Activated naive CD4-positive, alpha-beta T cell treated with anti-CD3 and anti-CD28 coated beads, Interleukin-2, amount 50 U/mL, for 72 hours (primary cell): ENCODE measurements at regions not wholly inside any gene's neighbourhood (a gene's known extent, or its start where the extent isn't known, plus 50 kb on each side); places are given as distances from the start of the nearest gene placed in this dataset.

Source experiments
- ATAC-seq, 2 donors: fragments of 150-1000 bp; cut with Tn5 transposase; 2 replicates each; pipeline ENCODE4 v1.10.0; 2021; ENCODE audit warnings: mild to moderate bottlenecking in 2 of 2, moderate library complexity in 2 of 2
- DNase-seq, 2 donors: peaks; one replicate each; pipeline ENCODE4 v3.0.0; 2021 to 2022; ENCODE audit warnings: low spot score in 2 of 2
- H3K27ac Mint-ChIP-seq, 2 donors: one replicate each; pipeline ENCODE4 v1.8.0; 2022; ENCODE audit warnings: mild to moderate bottlenecking in 2 of 2, mixed read lengths in 2 of 2
- H3K36me3 Mint-ChIP-seq, 2 donors: one replicate each; pipeline ENCODE4 v1.8.0; 2022; ENCODE audit warnings: mixed read lengths in 2 of 2
- H3K9me3 Mint-ChIP-seq, 2 donors: one replicate each; pipeline ENCODE4 v1.8.0; 2022; ENCODE audit warnings: mixed read lengths in 2 of 2

DNA sequence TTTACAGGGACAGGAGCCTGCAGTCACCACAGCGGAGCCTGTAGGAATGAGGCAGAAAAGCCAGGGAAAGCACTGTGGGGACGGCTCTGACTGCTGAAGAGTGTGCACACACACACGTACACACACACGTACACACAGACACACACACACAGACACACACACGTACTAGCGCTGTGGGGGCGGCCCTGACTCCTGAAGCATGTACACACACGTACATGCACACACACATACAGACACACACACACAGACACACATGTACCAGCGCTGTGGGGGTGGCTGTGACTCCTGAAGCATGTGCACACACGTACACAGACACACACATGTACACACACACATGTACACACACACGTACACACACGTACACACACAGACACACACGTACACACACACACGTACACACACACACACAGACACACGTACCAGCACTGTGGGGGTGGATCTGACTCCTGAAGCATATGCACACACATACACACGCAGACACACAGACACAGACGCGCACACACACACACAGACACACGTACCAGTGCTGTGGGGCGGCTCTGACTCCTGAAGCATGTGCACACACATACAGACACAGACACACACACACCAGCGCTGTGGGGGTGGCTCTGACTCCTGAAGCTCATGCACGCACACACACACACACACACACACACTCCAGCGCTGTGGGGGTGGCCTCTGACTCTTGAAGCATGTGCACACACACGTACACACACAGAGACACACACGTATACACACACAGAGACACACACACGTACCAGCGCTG is 127.3 kb downstream of the DLL1 start:
- no peak for ATAC-seq

DNA sequence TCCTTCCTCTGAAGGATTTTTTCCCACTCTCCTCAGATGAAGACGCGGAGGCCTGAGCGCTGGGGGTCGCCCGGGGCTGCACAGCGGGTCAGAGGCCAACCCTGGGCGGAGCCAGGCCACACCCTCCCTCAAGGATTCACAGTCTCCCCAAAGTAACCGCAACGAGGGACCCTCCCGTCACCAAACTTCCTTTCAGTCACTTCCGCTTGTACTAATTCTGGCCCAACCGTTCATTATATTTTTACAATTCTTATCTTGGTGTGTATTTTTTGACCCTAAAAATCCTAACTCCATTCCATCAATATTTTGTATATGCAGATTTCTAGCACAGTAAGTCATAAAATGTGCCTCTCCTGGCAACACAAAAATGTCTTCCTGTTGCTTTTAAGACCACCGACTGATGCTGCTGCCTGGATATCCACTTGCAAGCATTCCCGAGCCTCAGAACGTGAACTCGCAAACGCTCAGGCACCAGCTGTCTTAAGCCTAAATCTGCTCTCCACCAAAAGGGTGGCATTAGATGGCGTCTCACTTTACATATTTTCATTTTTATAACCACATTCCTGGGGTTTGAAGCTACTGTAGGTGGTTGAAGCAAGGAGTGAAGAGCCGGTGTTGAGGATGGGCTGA is 128.0 kb downstream of the DLL1 start:
- H3K27ac Mint-ChIP-seq = no peak overlapping the region
- no peak for ATAC-seq
- DNase-seq = no peak

More for the DNA sequence above, 127.3 kb downstream of the DLL1 start:
- Mint-ChIP-seq H3K36me3 (peaks cover 0 to 5% of the 10 kb centered on the region in 2 donors), H3K27ac (peak overlapping the region in 1 of 2 donors; percentile 48), H3K9me3 (peaks cover 0 to 4% of the 10 kb centered on the region in 2 donors)
- no peak for DNase-seq

DNA sequence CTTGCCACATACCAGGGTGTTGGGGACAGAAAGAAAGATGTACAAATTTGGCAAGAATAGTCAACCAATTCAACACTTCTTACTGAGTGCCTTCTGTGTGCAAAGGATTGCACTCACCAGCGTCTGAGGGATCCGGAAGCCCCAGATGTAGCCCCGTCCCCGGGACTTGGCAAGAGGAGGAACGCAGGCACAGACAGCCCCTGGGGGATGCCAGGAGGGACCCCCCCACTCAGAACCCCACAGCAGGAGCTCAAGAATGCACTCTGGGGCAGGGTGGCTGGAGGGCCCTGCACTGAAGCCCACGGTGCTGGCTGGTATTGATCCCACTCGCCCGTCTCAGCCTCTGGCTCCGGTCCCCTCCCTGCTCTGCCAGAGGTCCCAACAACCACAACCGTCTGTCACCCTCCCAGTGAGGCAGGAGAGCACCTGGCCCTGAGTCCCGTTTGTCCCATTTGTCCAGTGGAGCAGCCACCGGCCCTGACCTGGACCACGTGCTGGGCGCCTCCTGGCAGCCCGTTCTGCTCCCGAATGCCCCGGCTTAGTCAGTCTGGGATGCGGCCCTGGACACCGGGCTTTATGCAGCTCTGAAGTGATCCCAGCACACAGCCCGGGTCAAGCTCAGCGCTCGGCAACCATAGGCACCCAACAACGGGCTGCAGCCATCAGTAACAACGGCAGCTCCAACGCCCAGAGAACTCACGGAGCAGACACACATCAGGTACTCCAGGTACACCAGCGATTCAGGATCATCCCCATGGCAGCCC is 128.7 kb downstream of the DLL1 start:
- DNase-seq (no peak), ATAC-seq (no peak)
- Mint-ChIP-seq H3K27ac (no peak overlapping the region), H3K36me3 (no peaks in the 10 kb centered on the region), H3K9me3 (no peaks in the 10 kb centered on the region)

More for the DNA sequence above, 128.0 kb downstream of the DLL1 start:
- no peaks in the 10 kb centered on the region for H3K9me3 Mint-ChIP-seq
- H3K36me3 Mint-ChIP-seq = no peaks in the 10 kb centered on the region

DNA sequence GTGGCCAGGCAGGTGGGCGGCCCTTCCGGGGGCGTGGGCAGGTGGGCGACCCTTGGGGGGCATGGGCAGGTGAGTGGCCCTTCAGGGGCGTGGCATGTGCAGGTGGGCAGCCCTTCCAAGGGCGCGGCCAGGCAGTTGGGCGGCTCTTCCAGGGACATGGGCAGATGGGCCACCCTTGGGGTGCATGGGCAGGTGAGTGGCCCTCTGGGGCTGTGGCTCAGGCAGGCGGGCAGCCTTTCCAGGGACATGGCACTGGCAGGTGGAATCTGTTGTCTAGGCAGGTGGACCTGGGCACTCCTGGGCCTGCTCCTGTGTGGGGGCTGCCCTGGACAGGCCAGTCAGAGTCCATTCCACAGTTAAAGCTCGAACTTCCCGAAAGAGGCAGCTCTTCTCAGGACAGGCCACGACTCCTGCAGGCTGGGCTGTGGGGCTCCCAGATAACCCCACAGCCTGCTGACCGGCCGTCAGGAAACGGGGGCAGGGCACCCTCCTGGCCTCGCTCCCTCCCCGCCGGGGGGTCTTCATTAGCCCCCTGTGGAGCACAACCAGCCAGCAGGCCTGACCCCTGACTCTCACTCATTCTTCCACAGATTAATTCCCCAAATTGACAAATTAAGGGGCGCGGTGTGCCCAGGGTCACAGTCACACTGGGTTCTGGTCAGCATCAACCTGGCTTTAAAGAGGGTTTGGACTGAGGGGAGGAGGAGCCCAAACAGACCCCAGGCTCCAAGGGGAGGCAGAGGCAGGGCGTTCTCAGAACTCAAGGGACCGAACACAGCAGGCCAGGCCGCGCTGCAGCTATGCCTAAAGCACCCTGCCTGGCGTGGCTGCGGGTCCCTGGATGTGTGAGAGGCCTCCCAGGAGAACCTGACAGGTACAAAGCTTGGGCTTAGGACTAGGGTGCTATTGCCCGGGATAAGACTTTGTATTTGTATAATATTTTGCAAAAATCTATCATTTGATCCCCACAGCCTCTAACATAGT is 130.0 kb downstream of the DLL1 start:
- ATAC-seq (peak in 1 of 2 donors; percentile 61), DNase-seq (no peak)
- H3K9me3 Mint-ChIP-seq = no peaks in the 10 kb centered on the region
- H3K27ac Mint-ChIP-seq = no peak overlapping the region
- H3K36me3 Mint-ChIP-seq = no peaks in the 10 kb centered on the region

DNA sequence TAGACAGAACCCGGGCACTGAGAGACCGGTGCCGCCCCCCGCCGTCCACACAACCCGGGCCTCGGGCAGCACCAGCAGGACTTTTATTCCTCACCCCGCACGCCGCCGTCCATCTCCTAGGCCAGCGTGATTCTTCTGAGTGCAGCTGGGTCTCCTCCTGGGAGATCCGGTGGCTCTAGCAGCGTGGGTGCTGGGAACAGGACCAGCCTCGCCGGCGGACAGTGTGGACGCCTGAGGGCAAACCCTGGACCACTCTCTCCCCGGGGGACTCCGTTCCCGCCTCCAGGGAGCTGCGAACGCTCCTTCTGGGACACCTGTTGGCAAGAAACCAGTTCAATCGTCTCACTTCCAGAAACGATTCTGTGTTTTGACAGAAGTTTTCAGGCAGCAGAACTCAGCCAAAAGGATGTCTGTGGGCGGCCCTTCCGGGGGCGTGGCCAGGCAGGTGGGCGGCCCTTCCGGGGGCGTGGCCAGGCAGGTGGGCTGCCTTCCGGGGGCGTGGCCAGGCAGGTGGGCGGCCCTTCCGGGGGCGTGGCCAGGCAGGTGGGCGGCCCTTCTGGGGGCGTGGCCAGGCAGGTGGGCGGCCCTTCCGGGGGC is 130.7 kb downstream of the DLL1 start:
- no peak overlapping the region for H3K27ac Mint-ChIP-seq
- peak in 1 of 2 donors; percentile 25 for ATAC-seq
- no peaks in the 10 kb centered on the region for H3K36me3 Mint-ChIP-seq
- DNase-seq = peak in 1 of 2 donors; percentile 53
- no peaks in the 10 kb centered on the region for H3K9me3 Mint-ChIP-seq

DNA sequence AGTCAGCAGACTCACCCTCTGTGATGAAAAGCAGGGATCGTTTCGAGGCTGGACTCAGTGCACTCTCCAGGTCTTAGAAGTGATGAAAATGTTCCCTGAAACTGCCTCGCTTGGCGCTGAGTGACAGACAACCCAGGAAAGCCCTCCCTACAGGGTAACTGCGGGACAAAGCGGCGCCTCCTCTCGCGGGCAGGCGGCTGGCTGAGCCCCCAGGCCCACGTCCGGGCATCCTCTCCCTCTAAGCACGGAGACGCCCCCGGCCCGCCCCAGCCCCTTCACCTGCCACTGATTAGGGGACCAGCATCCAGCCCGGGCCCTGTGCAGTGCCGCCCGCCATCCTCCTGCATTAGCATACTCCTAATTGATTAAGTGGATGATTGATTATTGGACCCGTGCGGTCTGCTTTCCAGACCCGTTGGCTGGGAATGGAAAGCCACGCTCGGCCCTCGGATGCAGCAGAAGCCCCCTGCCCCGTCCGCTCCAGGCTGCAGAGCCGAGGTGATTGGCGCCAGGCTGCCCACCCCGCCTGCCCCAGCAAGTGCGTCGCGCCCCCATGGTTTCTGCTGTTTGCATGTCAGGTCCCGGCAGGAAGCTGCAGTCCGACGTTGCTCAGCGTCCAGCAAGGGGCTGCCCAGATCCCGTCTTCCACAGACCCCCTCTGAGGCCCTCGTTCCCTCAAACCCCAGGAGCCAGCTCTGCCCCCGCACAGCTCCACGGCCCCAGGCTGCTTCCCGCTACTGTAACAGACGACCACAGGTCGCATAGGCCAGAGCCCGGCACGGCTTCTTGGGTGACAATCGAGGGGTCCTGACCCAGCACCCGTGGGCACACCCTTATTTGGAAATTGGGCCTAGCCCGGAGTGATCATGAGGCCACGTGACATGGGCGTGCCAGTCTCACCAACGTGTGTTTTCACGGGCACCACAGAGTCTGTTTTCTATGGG is 131.6 kb downstream of the DLL1 start:
- no peaks in the 10 kb centered on the region for H3K9me3 Mint-ChIP-seq
- H3K36me3 Mint-ChIP-seq = no peaks in the 10 kb centered on the region
- DNase-seq (no peak), ATAC-seq (no peak)
- H3K27ac Mint-ChIP-seq = no peak overlapping the region

DNA sequence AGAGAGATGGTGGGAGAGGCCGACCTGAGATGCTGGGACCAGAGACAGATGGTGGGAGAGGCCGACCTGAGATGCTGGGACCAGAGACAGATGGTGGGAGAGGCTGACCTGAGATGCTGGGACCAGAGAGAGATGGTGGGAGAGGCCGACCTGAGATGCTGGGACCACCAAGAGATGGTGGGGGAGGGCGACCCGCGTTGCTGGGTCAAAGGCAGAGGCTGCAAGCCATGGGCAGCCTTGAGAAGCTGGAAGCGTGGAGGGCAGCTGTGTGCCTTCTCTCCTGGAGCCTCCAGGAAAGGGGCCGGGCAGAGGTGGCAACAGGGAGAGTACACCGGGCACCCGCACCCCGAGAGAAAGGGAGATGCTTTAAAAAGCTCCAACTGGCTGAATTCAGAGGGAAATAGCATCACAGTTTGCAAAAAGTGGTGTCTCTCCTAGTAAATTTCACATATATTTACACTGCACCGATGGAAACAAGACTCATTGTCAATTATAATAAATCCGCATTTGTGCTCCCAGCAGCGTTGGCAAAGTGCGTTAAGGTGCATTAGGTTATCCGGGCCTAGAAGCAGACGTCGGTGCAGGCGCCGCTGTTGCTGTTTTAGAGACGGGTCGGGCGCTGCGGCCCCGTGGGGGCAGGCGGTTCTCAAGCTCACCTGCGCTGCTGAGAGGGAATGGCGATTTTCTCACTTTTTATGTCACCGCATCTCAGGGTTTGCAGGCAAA is 132.4 kb downstream of the DLL1 start:
- no peak overlapping the region for H3K27ac Mint-ChIP-seq
- ATAC-seq (no peak), DNase-seq (no peak)
- H3K9me3 Mint-ChIP-seq = no peaks in the 10 kb centered on the region
- H3K36me3 Mint-ChIP-seq = no peaks in the 10 kb centered on the region

DNA sequence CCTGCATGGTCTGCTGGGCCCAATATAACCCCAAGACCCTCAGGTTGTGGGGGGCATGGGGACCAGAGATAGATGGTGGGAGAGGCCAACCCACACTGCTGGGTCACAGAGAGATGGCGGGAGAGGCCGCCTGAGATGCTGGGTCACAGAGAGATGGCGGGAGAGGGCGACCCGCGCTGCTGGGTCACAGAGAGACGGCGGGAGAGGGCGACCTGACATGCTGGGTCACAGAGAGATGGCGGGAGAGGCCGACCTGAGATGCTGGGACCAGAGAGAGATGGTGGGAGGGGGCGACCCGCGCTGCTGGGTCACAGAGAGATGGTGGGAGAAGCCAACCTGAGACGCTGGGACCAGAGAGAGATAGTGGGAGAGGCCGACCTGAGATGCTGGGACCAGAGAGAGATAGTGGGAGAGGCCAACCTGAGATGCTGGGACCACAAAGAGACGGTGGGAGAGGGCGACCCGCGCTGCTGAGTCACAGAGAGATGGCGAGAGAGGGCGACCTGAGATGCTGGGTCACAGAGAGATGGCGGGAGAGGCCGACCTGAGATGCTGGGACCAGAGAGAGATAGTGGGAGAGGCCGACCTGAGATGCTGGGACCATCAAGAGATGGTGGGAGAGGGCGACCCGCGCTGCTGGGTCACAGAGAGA is 133.2 kb downstream of the DLL1 start:
- H3K36me3 Mint-ChIP-seq = no peaks in the 10 kb centered on the region
- ATAC-seq (no peak), DNase-seq (no peak)
- peak overlapping the region in 1 of 2 donors; percentile 14 for H3K27ac Mint-ChIP-seq
- H3K9me3 Mint-ChIP-seq = no peaks in the 10 kb centered on the region

DNA sequence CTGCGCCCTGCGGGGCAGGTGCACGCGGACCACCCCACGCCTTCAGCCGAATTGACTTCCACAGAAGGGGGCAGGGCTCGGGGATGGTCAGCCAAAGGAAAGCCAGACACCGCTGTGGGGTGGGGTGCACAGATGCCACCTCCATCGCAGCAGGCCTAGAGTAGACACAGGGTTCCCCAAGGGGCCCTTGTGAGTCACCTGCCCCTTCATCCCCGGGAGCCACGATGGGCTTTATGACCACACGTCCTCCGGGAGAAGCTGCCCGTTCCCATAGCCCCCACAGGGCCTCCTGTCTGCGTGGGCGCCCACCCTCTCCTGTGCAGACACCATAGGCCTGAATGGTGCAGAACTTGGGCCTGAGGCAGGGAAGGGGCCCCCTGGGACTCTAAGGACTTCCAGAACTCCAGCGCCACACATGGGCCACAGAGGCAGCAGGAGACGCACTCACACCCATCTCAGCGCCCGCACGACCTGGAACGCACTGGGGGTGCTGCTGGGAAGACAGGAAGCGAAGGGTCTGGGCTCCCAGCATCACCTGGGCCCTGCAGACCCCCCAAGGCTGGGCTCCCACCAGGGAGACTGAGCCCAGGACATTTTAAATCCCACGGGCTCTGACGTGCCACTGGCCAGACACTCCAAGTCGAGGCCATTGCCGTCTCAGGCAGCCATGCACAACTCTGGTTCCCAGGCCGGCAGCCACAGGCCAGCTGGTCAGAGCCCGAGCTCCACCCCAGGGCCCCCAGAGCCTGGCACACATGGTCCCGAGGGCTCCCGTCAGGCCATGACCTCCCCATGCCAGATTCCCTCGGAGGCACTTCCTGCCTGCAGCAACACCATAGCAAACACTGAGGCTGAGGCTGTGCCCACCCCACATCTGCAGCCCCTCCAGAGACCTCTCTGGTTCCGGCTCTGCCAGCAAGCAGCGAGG is 134.2 kb downstream of the DLL1 start:
- no peaks in the 10 kb centered on the region for H3K36me3 Mint-ChIP-seq
- ATAC-seq = no peak
- H3K9me3 Mint-ChIP-seq = no peaks in the 10 kb centered on the region
- no peak overlapping the region for H3K27ac Mint-ChIP-seq
- DNase-seq = no peak

DNA sequence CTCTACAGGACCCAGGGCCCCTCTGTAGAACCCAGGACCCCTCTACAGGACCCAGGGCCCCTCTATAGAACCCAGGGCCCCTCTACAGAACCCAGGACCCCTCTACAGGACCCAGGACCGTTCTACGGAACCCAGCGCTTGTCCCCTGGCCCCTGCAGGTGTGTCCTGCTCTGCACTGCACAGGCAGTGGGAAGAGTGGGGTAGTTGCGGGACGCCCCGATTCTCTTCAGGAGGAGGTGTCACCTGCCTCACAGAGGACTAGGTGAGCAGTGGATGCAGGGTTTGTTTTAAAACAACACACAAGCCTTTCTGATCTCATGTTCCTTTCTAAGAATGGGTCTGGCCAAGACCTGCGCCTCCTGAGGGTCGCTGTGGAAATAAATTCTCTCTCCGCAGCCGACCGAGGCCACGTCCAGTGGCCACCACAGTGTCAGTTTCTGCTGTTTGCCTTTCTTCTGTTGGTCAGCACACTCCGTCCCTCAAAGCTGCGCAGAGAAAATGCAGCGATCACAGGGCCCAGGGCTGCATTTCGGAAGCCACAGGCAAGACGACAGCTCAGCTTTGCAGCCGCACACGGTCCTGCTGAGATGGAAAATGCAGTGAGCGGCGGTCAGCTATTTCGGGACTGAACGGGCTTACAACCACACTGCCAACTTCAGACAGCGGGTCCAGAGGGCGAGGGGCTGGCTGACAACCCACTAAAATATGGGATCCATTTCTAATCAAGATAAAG is 135.2 kb downstream of the DLL1 start:
- H3K27ac Mint-ChIP-seq = peak overlapping the region in 1 of 2 donors; percentile 37
- no peaks in the 10 kb centered on the region for H3K36me3 Mint-ChIP-seq
- no peak for ATAC-seq

DNA sequence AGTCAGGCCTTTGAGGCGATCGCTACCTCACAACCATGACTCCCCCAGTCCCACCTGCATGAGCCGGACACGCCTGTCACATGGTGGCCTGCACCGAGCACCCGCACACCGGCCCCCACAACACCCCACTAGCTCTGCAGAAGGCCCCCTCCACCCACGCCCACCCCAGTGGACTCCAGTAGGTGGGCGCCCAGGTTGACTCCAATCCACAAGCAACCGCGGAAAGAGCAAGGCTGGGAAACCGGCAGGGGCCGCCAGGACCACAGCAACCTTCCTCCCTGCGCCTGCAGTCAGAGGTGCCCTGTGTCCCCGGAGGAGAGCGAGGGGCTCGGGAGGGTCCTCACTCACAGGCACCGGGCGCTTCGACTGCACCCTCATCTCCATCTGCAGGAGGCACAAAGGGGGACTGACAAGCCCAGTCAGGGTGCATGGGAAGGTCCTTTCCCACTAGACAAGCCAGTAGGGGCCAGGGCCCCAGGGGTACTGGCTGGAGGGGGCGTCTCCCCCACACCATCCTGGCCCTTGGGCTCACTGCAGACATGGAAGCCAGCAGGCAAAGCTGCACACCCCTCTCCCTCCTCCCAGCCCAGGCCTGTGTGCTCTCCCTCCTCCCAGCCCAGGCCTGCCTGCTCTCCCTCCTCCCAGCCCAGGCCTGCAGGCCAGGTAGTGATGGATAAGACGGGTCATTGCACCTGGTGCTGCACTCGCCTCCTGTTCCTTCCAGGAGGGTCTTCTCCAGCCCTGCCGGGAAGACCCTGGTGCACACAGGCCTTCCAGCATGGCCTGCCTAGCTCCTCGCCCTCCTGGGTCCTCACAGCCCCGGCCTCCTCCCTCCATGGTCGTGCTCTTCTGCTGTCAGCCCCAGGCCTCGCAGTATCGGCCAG is 137.2 kb downstream of the DLL1 start:
- H3K9me3 Mint-ChIP-seq = no peaks in the 10 kb centered on the region
- ATAC-seq (no peak), DNase-seq (no peak)
- no peaks in the 10 kb centered on the region for H3K36me3 Mint-ChIP-seq
- H3K27ac Mint-ChIP-seq = peak overlapping the region in 1 of 2 donors; percentile 35

More for the DNA sequence above, 135.2 kb downstream of the DLL1 start:
- no peaks in the 10 kb centered on the region for H3K9me3 Mint-ChIP-seq
- no peak for DNase-seq

DNA sequence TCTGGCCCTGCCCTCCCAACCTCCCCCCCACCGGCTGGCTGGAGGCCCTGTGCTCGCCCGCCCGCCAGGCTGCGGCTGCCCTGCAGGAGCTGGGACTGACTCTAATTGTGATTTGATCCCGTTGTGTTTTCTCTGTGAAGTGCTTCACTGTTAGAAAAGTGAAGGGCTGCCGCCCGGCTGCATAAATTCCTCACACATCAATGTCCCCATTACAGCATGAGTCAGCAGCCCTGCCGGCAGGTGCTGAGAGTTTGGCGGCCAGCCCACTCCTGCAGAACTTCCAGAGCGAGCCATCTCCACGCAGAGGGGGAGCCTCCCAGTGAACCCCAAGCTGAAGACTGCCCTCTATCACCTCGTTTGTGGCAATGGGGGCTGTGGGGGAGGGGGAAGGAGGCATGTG is 137.9 kb downstream of the DLL1 start:
- DNase-seq (no peak), ATAC-seq (peak in 1 of 2 donors; percentile 22)
- H3K9me3 Mint-ChIP-seq = no peaks in the 10 kb centered on the region
- H3K27ac Mint-ChIP-seq = peak overlapping the region in 1 of 2 donors; percentile 35
- no peaks in the 10 kb centered on the region for H3K36me3 Mint-ChIP-seq
